ENCODE measurements at regions not wholly inside any gene's neighbourhood (a gene's known extent, or its start where the extent isn't known, plus 50 kb on each side); places are given as distances from the start of the nearest gene placed in this dataset.
"Not testable (repeated sequence)": the region's sequence is repeated elsewhere in the genome, so short reads cannot be mapped to it uniquely, and the experiment has no call there.

- DNase-seq, result not testable (repeated sequence)
These were observed 142.9 kb downstream of the NBPF8 start for GRCh38 chr1:120557605-120558302.

GRCh38 chr1:120558303-120559060 lies 143.6 kb downstream of the NBPF8 start:
- peak; percentile 43 for DNase-seq

GRCh38 chr1:120561767-120562166 lies 146.9 kb downstream of the NBPF8 start:
- not testable (repeated sequence) for DNase-seq

GRCh38 chr1:120565396-120565795 lies 150.6 kb downstream of the NBPF8 start:
- DNase-seq, result not testable (repeated sequence)

- not testable (repeated sequence) for DNase-seq
These were observed 152.8 kb downstream of the NBPF8 start for GRCh38 chr1:120567620-120568019.

GRCh38 chr1:120575201-120575600 lies 148.5 kb upstream of the NBPF26 start:
- DNase-seq, result not testable (repeated sequence)

- not testable (repeated sequence) for DNase-seq
These were observed 141.6 kb upstream of the NBPF26 start for GRCh38 chr1:120582135-120582534.

- DNase-seq, result not testable (repeated sequence)
These were observed 137.7 kb upstream of the NBPF26 start for GRCh38 chr1:120586053-120586452.

GRCh38 chr1:120588811-120589210 lies 134.9 kb upstream of the NBPF26 start:
- not testable (repeated sequence) for DNase-seq

- not testable (repeated sequence) for DNase-seq
These were observed 132.0 kb upstream of the NBPF26 start for GRCh38 chr1:120591774-120592173.

- not testable (repeated sequence) for DNase-seq
These were observed 130.8 kb upstream of the NBPF26 start for GRCh38 chr1:120592943-120593342.

GRCh38 chr1:120593648-120594047 lies 130.1 kb upstream of the NBPF26 start:
- DNase-seq, result not testable (repeated sequence)

GRCh38 chr1:120598331-120598951 lies 125.3 kb upstream of the NBPF26 start:
- not testable (repeated sequence) for DNase-seq

- DNase-seq, result not testable (repeated sequence)
These were observed 124.2 kb upstream of the NBPF26 start for GRCh38 chr1:120599511-120599910.

GRCh38 chr1:120600442-120601041 lies 123.2 kb upstream of the NBPF26 start:
- DNase-seq, result not testable (repeated sequence)

GRCh38 chr1:120607882-120608281 lies 115.9 kb upstream of the NBPF26 start:
- not testable (repeated sequence) for DNase-seq

GRCh38 chr1:120608314-120609014 lies 115.3 kb upstream of the NBPF26 start:
- DNase-seq, result not testable (repeated sequence)

GRCh38 chr1:120609015-120609573 lies 114.7 kb upstream of the NBPF26 start:
- not testable (repeated sequence) for DNase-seq

- DNase-seq, result not testable (repeated sequence)
These were observed 113.9 kb upstream of the NBPF26 start for GRCh38 chr1:120609834-120610233.

GRCh38 chr1:120614931-120615639 lies 108.7 kb upstream of the NBPF26 start:
- not testable (repeated sequence) for DNase-seq

GRCh38 chr1:120617493-120617892 lies 106.3 kb upstream of the NBPF26 start:
- not testable (repeated sequence) for DNase-seq

All from NCI-H82 (cell line).